Mesendoderm (in vitro differentiated cells): ENCODE measurements at regions not wholly inside any gene's neighbourhood (a gene's known extent, or its start where the extent isn't known, plus 50 kb on each side); places are given as distances from the start of the nearest gene placed in this dataset.

Source experiments
- DNase-seq: peaks from one replicate; pipeline ENCODE4 v3.0.0; 2013
- H2AK5ac ChIP-seq: 2 replicates; pipeline ENCODE4 v1.6.1; 2013; ENCODE audit warnings: low read length, inconsistent platforms
- H2BK120ac ChIP-seq: 2 replicates; pipeline ENCODE4 v1.6.1; 2013; ENCODE audit warnings: low read depth, mild to moderate bottlenecking, low read length, moderate library complexity, mixed read lengths
- H2BK15ac ChIP-seq: replicated peaks from 2 replicates; pipeline ENCODE4 v1.6.1; 2013; ENCODE audit warnings: low read depth, mild to moderate bottlenecking, moderate library complexity
- H2BK5ac ChIP-seq: 2 replicates; pipeline ENCODE4 v1.6.1; 2013; ENCODE audit warnings: low read length, inconsistent platforms
- H3K18ac ChIP-seq: 2 replicates; pipeline ENCODE4 v1.6.1; 2013; ENCODE audit warnings: mild to moderate bottlenecking, low read length, mixed read lengths
- H3K23ac ChIP-seq: one replicate; pipeline ENCODE4 v1.6.1; 2013; ENCODE audit warnings: low read length
- H3K27ac ChIP-seq: 2 replicates; pipeline ENCODE4 v1.5.1; 2013; ENCODE audit warnings: low read depth, mild to moderate bottlenecking, inconsistent platforms, low read length, moderate library complexity
- H3K27me3 ChIP-seq: 2 replicates; pipeline ENCODE4 v1.6.1; 2013; ENCODE audit warnings: low read length, control low read depth, mild to moderate bottlenecking, inconsistent platforms; ENCODE audit not compliant: insufficient read depth, poor library complexity
- H3K36me3 ChIP-seq: 2 replicates; pipeline ENCODE4 v1.6.1; 2013; ENCODE audit warnings: low read length, inconsistent platforms; ENCODE audit not compliant: control insufficient read depth, insufficient read depth
- H3K4ac ChIP-seq: one replicate; pipeline ENCODE4 v1.6.1; 2013; ENCODE audit warnings: low read depth, mild to moderate bottlenecking, low read length, moderate library complexity
- H3K4me1 ChIP-seq: 2 replicates; pipeline ENCODE4 v1.6.1; 2013; ENCODE audit warnings: low read depth, low read length, inconsistent platforms; ENCODE audit not compliant: control insufficient read depth
- H3K4me2 ChIP-seq: 2 replicates; pipeline ENCODE4 v1.6.1; 2013; ENCODE audit warnings: low read length
- H3K4me3 ChIP-seq: 2 replicates; pipeline ENCODE4 v1.5.1; 2013; ENCODE audit warnings: mild to moderate bottlenecking, low read length
- H3K56ac ChIP-seq: one replicate; pipeline ENCODE4 v1.6.1; 2013; ENCODE audit warnings: low read length
- H3K79me1 ChIP-seq: 2 replicates; pipeline ENCODE4 v1.6.1; 2013; ENCODE audit warnings: low read length, inconsistent platforms
- H3K79me2 ChIP-seq: 2 replicates; pipeline ENCODE4 v1.6.1; 2013; ENCODE audit warnings: mild to moderate bottlenecking, low read length; ENCODE audit not compliant: control insufficient read depth, insufficient read depth
- H3K9ac ChIP-seq: 2 replicates; pipeline ENCODE4 v1.6.1; 2013; ENCODE audit warnings: low read length, inconsistent platforms
- H4K5ac ChIP-seq: one replicate; pipeline ENCODE4 v1.6.1; 2013; ENCODE audit warnings: low read length
- H4K8ac ChIP-seq: one replicate; pipeline ENCODE4 v1.6.1; 2013; ENCODE audit warnings: low read depth, mild to moderate bottlenecking, control low read depth, low read length, moderate library complexity
- WGBS: extraction: QIAGEN DNeasy Blood & Tissue Kit; methylation state at CpG from one replicate; pipeline ENCODE4 v1.1.7; 2013; ENCODE audit warnings: low lambda C conversion rate, missing lambda C conversion rate; ENCODE audit not compliant: insufficient coverage; ENCODE audit errors: extremely low coverage; 5-methylcytosine and 5-hydroxymethylcytosine counted together

- Histone ChIP-seq H3K9ac (no peak overlapping the region), H3K27me3 (no peaks in the 10 kb centered on the region), H3K79me1 (no peaks in the 10 kb centered on the region), H3K18ac (no peak overlapping the region), H3K4me2 (no peak overlapping the region), H2BK5ac (no peak overlapping the region), H3K56ac (no peak overlapping the region), H4K5ac (no peak overlapping the region), H3K79me2 (no peaks in the 10 kb centered on the region), H3K36me3 (no peaks in the 10 kb centered on the region), H2BK15ac (no peak overlapping the region), H3K4me1 (peaks cover 4% of the 10 kb centered on the region), H3K27ac (no peak overlapping the region), H3K23ac (no peak overlapping the region), H2AK5ac (no peak overlapping the region), H4K8ac (no peak overlapping the region), H3K4me3 (no peak overlapping the region), H2BK120ac (no peak overlapping the region), H3K4ac (no peak overlapping the region)
- WGBS, result no CpG with 5 or more reads among the region's 4 CpGs
- DNase-seq, result no peak
Observed at GRCh38 chr2:145685383-145686050, 1165.6 kb upstream of the ZEB2 start.

- no peak overlapping the region for H2BK120ac ChIP-seq
- DNase-seq, result peak; percentile 29
Observed at GRCh38 chr2:145682546-145683157, 1162.7 kb upstream of the ZEB2 start.

GRCh38 chr2:145680276-145680675, 1160.4 kb upstream of the ZEB2 start:
- no peak overlapping the region for H4K8ac ChIP-seq
- H3K36me3 ChIP-seq, result no peaks in the 10 kb centered on the region
- no peak overlapping the region for H3K9ac ChIP-seq
- H3K56ac ChIP-seq, result no peak overlapping the region
- H3K23ac ChIP-seq, result no peak overlapping the region
- H2BK5ac ChIP-seq, result no peak overlapping the region
- no peaks in the 10 kb centered on the region for H3K79me2 ChIP-seq
- no peak overlapping the region for H3K4me2 ChIP-seq
- H3K4me3 ChIP-seq, result no peak overlapping the region
- H3K27ac ChIP-seq, result no peak overlapping the region
- no peak overlapping the region for H2BK120ac ChIP-seq
- no peak for DNase-seq
- H3K79me1 ChIP-seq, result no peaks in the 10 kb centered on the region
- H2BK15ac ChIP-seq, result no peak overlapping the region
- H3K27me3 ChIP-seq, result no peaks in the 10 kb centered on the region
- WGBS, result no CpG with 5 or more reads among the region's 2 CpGs
- H4K5ac ChIP-seq, result no peak overlapping the region
- no peak overlapping the region for H3K18ac ChIP-seq
- H2AK5ac ChIP-seq, result no peak overlapping the region
- no peaks in the 10 kb centered on the region for H3K4me1 ChIP-seq
- no peak overlapping the region for H3K4ac ChIP-seq

More at GRCh38 chr2:145682546-145683157, 1162.7 kb upstream of the ZEB2 start:
- H3K79me1 ChIP-seq, result no peaks in the 10 kb centered on the region
- H3K18ac ChIP-seq, result no peak overlapping the region
- no peak overlapping the region for H3K23ac ChIP-seq
- H3K4me3 ChIP-seq, result no peak overlapping the region
- no peak overlapping the region for H4K8ac ChIP-seq
- no peak overlapping the region for H4K5ac ChIP-seq
- no peak overlapping the region for H3K9ac ChIP-seq
- H3K79me2 ChIP-seq, result no peaks in the 10 kb centered on the region
- no peak overlapping the region for H2AK5ac ChIP-seq
- no peaks in the 10 kb centered on the region for H3K27me3 ChIP-seq
- no peak overlapping the region for H3K27ac ChIP-seq
- H2BK15ac ChIP-seq, result no peak overlapping the region
- H3K36me3 ChIP-seq, result no peaks in the 10 kb centered on the region
- H3K56ac ChIP-seq, result no peak overlapping the region
- H3K4me2 ChIP-seq, result no peak overlapping the region
- H2BK5ac ChIP-seq, result no peak overlapping the region
- H3K4me1 ChIP-seq, result peaks cover 4% of the 10 kb centered on the region
- no peak overlapping the region for H3K4ac ChIP-seq

DNA sequence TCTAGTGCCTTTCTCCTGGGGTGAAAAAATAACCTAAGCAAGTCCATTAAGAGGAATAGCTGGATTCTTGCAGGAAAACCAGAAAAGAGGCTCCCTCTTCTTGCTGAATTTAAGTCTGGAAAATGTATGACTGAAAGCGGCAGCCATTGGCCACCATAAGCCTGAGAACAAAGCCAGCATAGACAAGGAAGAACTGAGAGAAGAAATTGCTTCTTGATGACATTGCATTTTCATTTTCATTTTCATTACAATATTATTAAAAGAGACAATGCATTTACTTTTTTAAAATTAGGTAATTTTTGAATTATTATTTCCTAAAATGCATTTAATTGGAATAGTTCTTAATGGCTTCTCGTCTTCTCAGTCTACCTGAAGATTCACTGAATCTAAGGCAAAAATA, 1157.5 kb upstream of the ZEB2 start:
- no peaks in the 10 kb centered on the region for H3K27me3 ChIP-seq
- H3K4ac ChIP-seq, result no peak overlapping the region
- no peak overlapping the region for H3K4me2 ChIP-seq
- no peaks in the 10 kb centered on the region for H3K4me1 ChIP-seq
- H3K36me3 ChIP-seq, result no peaks in the 10 kb centered on the region
- no peak overlapping the region for H3K27ac ChIP-seq
- H4K8ac ChIP-seq, result no peak overlapping the region
- H2BK15ac ChIP-seq, result no peak overlapping the region
- no peak overlapping the region for H2AK5ac ChIP-seq
- no CpG with 5 or more reads among the region's 2 CpGs for WGBS
- no peak overlapping the region for H3K9ac ChIP-seq
- no peak overlapping the region for H3K23ac ChIP-seq
- H3K18ac ChIP-seq, result no peak overlapping the region
- no peak overlapping the region for H3K4me3 ChIP-seq
- H3K79me1 ChIP-seq, result no peaks in the 10 kb centered on the region
- no peak overlapping the region for H2BK120ac ChIP-seq
- no peak overlapping the region for H4K5ac ChIP-seq
- H3K79me2 ChIP-seq, result no peaks in the 10 kb centered on the region
- H3K56ac ChIP-seq, result no peak overlapping the region
- no peak for DNase-seq
- no peak overlapping the region for H2BK5ac ChIP-seq

GRCh38 chr2:145674705-145675104, 1154.8 kb upstream of the ZEB2 start:
- no peaks in the 10 kb centered on the region for H3K27me3 ChIP-seq
- no peak overlapping the region for H3K4ac ChIP-seq
- no peak overlapping the region for H3K4me2 ChIP-seq
- no peaks in the 10 kb centered on the region for H3K79me1 ChIP-seq
- DNase-seq, result no peak
- no peak overlapping the region for H3K56ac ChIP-seq
- no peak overlapping the region for H2BK5ac ChIP-seq
- WGBS, result no CpG with 5 or more reads among the region's 3 CpGs
- H3K27ac ChIP-seq, result no peak overlapping the region
- no peak overlapping the region for H3K18ac ChIP-seq
- no peaks in the 10 kb centered on the region for H3K79me2 ChIP-seq
- no peaks in the 10 kb centered on the region for H3K36me3 ChIP-seq
- H3K4me3 ChIP-seq, result no peak overlapping the region
- no peaks in the 10 kb centered on the region for H3K4me1 ChIP-seq
- no peak overlapping the region for H2BK15ac ChIP-seq
- H3K23ac ChIP-seq, result no peak overlapping the region
- no peak overlapping the region for H4K8ac ChIP-seq
- no peak overlapping the region for H3K9ac ChIP-seq
- H2BK120ac ChIP-seq, result no peak overlapping the region
- H2AK5ac ChIP-seq, result no peak overlapping the region
- no peak overlapping the region for H4K5ac ChIP-seq

DNA sequence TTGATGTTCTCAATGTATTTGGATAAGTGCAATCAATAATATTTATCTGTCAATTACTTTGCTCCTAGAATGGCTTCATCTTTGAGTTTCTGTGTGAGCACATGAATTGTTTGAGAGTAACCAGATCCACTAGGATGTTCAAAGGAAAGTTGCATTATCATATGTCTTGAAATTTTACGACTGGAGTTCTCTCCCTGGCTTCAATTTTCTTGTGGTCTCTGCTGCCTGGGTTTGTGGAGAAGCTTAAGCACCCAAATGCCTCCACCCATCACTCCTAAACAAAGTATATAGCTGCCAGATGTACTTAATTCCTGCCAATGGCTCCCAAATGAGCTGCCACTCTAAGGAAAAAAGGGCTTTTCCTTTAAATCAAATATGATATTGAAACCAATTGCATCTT, 1149.4 kb upstream of the ZEB2 start:
- Histone ChIP-seq H4K5ac (no peak overlapping the region), H3K36me3 (no peaks in the 10 kb centered on the region), H3K4me1 (no peaks in the 10 kb centered on the region), H3K4ac (no peak overlapping the region), H3K4me3 (no peak overlapping the region), H3K4me2 (no peak overlapping the region), H2BK120ac (no peak overlapping the region), H2BK15ac (no peak overlapping the region), H3K27me3 (no peaks in the 10 kb centered on the region), H3K9ac (no peak overlapping the region), H3K79me1 (no peaks in the 10 kb centered on the region), H3K27ac (no peak overlapping the region), H3K79me2 (no peaks in the 10 kb centered on the region), H2AK5ac (no peak overlapping the region), H3K23ac (no peak overlapping the region), H3K56ac (no peak overlapping the region), H2BK5ac (no peak overlapping the region), H4K8ac (no peak overlapping the region), H3K18ac (no peak overlapping the region)
- WGBS, result no CpG with 5 or more reads among the region's 1 CpG
- no peak for DNase-seq
